SK-N-SH (cell line): ENCODE measurements at regions not wholly inside any gene's neighbourhood (a gene's known extent, or its start where the extent isn't known, plus 50 kb on each side); places are given as distances from the start of the nearest gene placed in this dataset.

ENCODE experiments used
- CTCF ChIA-PET: fragments of 300-600, 350-600 bp; formaldehyde crosslinking; extraction: SDS; loops from one replicate; lab custom pipeline; 2021; lab: Yijun Ruan, JAX
- POLR2A ChIA-PET: fragments of 350-600 bp; sonication (Branson Sonifier 250); formaldehyde crosslinking; extraction: SDS; loops from one replicate; lab custom pipeline; 2020; ENCODE audit warnings: antibody characterized with exemption, inconsistent platforms; lab: Yijun Ruan, JAX
- DNase-seq: peaks from one replicate; pipeline ENCODE4 v3.0.0; 2012
- H2AFZ ChIP-seq: fragments of 200-600 bp; sonication (generic); 2 replicates; pipeline ENCODE4 v1.8.1; 2016; ENCODE audit warnings: antibody characterized with exemption, mild to moderate bottlenecking, low read depth
- H3F3A ChIP-seq: fragments of 200-600 bp; sonication (generic); replicated peaks from 2 replicates; pipeline ENCODE3; 2016; ENCODE audit warnings: antibody characterized with exemption, mild to moderate bottlenecking; ENCODE audit not compliant: insufficient read depth
- H3K27ac ChIP-seq, 2 experiments: fragments of 200-500 bp in 1 of 2; fragments of 200-600 bp in 1 of 2; sonication (Bioruptor generic) in 1 of 2; sonication (generic), shearing (Covaris generic) in 1 of 2; 2 replicates each; pipeline versions ENCODE4 v1.5.1 to v1.6.1; 2014 to 2016; ENCODE audit warnings: low read depth in 2 of 2, inconsistent platforms in 1 of 2, low read length in 1 of 2, mild to moderate bottlenecking in 1 of 2, mixed read lengths in 1 of 2
- H3K27me3 ChIP-seq: fragments of 200-600 bp; sonication (generic), shearing (Covaris generic); 2 replicates; pipeline ENCODE4 v1.6.1; 2016; ENCODE audit warnings: mixed run types; ENCODE audit not compliant: insufficient read depth
- H3K36me3 ChIP-seq, 2 experiments: fragments of 200-500 bp in 1 of 2; fragments of 200-600 bp in 1 of 2; sonication (Bioruptor generic) in 1 of 2; sonication (generic) in 1 of 2; replicated peaks in 1 of 2; 2 replicates each; pipeline versions ENCODE3 to v1.5.1; 2014 to 2016; ENCODE audit warnings: low read length in 1 of 2, mild to moderate bottlenecking in 1 of 2; ENCODE audit not compliant: insufficient read depth in 2 of 2, control insufficient read depth in 1 of 2
- H3K4me1 ChIP-seq, 2 experiments: fragments of 200-500 bp in 1 of 2; fragments of 200-600 bp in 1 of 2; sonication (Bioruptor generic) in 1 of 2; sonication (generic), shearing (Covaris generic) in 1 of 2; 2 replicates each; pipeline versions ENCODE4 v1.5.1 to v1.6.1; 2014 to 2016; ENCODE audit warnings: low read depth in 1 of 2, low read length in 1 of 2, mixed run types in 1 of 2; ENCODE audit not compliant: insufficient read depth in 2 of 2, control insufficient read depth in 1 of 2
- H3K4me2 ChIP-seq: fragments of 200-600 bp; sonication (generic), shearing (Covaris generic); 2 replicates; pipeline ENCODE4 v1.6.1; 2017; ENCODE audit warnings: mixed run types
- H3K4me3 ChIP-seq, 2 experiments: fragments of 200-500 bp in 1 of 2; fragments of 200-600 bp in 1 of 2; sonication (Bioruptor generic) in 1 of 2; sonication (generic), shearing (Covaris generic) in 1 of 2; 2 replicates each; pipeline versions ENCODE4 v1.5.1 to v1.8.1; 2014 to 2016; ENCODE audit warnings: low read depth in 2 of 2, inconsistent platforms in 1 of 2, low read length in 1 of 2, mild to moderate bottlenecking in 1 of 2, mixed read lengths in 1 of 2, moderate library complexity in 1 of 2
- H3K79me2 ChIP-seq: fragments of 200-600 bp; sonication (generic); 2 replicates; pipeline ENCODE4 v1.8.1; 2017; ENCODE audit warnings: mild to moderate bottlenecking; ENCODE audit not compliant: insufficient read depth
- H3K9ac ChIP-seq: fragments of 200-600 bp; sonication (generic); 2 replicates; pipeline ENCODE4 v1.6.1; 2017; ENCODE audit warnings: mixed run types
- H3K9me2 ChIP-seq: fragments of 200-600 bp; sonication (generic); 2 replicates; pipeline ENCODE4 v1.6.1; 2017; ENCODE audit warnings: mixed run types
- H3K9me3 ChIP-seq: fragments of 200-600 bp; sonication (generic); 2 replicates; pipeline ENCODE4 v1.6.1; 2017; ENCODE audit warnings: mixed run types, mild to moderate bottlenecking, moderate library complexity
- H4K20me1 ChIP-seq: fragments of 200-600 bp; sonication (generic); 2 replicates; pipeline ENCODE4 v1.6.1; 2017; ENCODE audit warnings: mild to moderate bottlenecking, mixed run types; ENCODE audit not compliant: insufficient read depth
- ELF1 ChIP-seq: IDR thresholded peaks from 2 replicates; pipeline ENCODE4 v1.4.0; 2012
- EP300 ChIP-seq, 2 experiments: IDR thresholded peaks; 2 replicates each; pipeline versions ENCODE4 v1.4.0 to v1.6.1; 2012; ENCODE audit warnings: borderline replicate concordance in 1 of 2, low read depth in 1 of 2, low read length in 1 of 2
- EZH2phosphoT487 ChIP-seq: fragments of 200-600 bp; sonication (generic); IDR thresholded peaks from 2 replicates; pipeline ENCODE4 v1.6.1; 2017; ENCODE audit warnings: low read depth, mixed run types, mild to moderate bottlenecking, antibody characterized with exemption, moderate library complexity, borderline replicate concordance
- FOSL2 ChIP-seq: IDR thresholded peaks from 2 replicates; pipeline ENCODE4 v1.4.0; 2012; ENCODE audit warnings: low read depth, mild to moderate bottlenecking, moderate library complexity, borderline replicate concordance
- GABPA ChIP-seq: IDR thresholded peaks from 2 replicates; pipeline ENCODE4 v1.4.0; 2012; ENCODE audit warnings: low read depth, mild to moderate bottlenecking
- GATA2 ChIP-seq: sonication (generic); formaldehyde crosslinking; IDR thresholded peaks from 2 replicates; pipeline ENCODE4 v1.5.0; 2020; ENCODE audit warnings: mild to moderate bottlenecking, missing genetic modification reagents
- JUND ChIP-seq: IDR thresholded peaks from 2 replicates; pipeline ENCODE4 v1.4.0; 2012
- MEF2A ChIP-seq: IDR thresholded peaks from 2 replicates; pipeline ENCODE4 v1.4.0; 2012; ENCODE audit warnings: low read depth, borderline replicate concordance
- NFIC ChIP-seq: IDR thresholded peaks from 2 replicates; pipeline ENCODE4 v1.4.0; 2012; ENCODE audit warnings: borderline replicate concordance
- RAD21 ChIP-seq: IDR thresholded peaks from 2 replicates; pipeline ENCODE4 v1.6.1; 2012; ENCODE audit warnings: mild to moderate bottlenecking, low read length
- RFX5 ChIP-seq: IDR thresholded peaks from 2 replicates; pipeline ENCODE4 v1.6.1; 2012; ENCODE audit warnings: mild to moderate bottlenecking, improper control_type of control experiment, low read length
- SMC3 ChIP-seq: IDR thresholded peaks from 2 replicates; pipeline ENCODE4 v1.6.1; 2012; ENCODE audit warnings: low read depth, low read length, improper control_type of control experiment
- TAF1 ChIP-seq: IDR thresholded peaks from 2 replicates; pipeline ENCODE4 v1.6.1; 2012; ENCODE audit warnings: low read depth, mild to moderate bottlenecking, low read length, moderate library complexity, borderline replicate concordance
- TCF12 ChIP-seq: IDR thresholded peaks from 2 replicates; pipeline ENCODE4 v1.4.0; 2012
- TEAD4 ChIP-seq: IDR thresholded peaks from 2 replicates; pipeline ENCODE4 v1.4.0; 2012; ENCODE audit warnings: mild to moderate bottlenecking, borderline replicate concordance; ENCODE audit not compliant: insufficient read depth
- YY1 ChIP-seq: IDR thresholded peaks from 2 replicates; pipeline ENCODE4 v1.4.0; 2012; ENCODE audit warnings: low read depth, mild to moderate bottlenecking
- ZBTB33 ChIP-seq: IDR thresholded peaks from 2 replicates; pipeline ENCODE4 v1.4.0; 2012; ENCODE audit warnings: low read depth, borderline replicate concordance
- WGBS: methylation state at CpG from one replicate; pipeline ENCODE4 v1.1.6; 2017; ENCODE audit warnings: low lambda C conversion rate; 5-methylcytosine and 5-hydroxymethylcytosine counted together
- TF ChIP-seq, protein P1 (sequence below): IDR thresholded peaks from 2 replicates; pipeline ENCODE4 v1.6.1; 2012; ENCODE audit warnings: mild to moderate bottlenecking, low read depth, low read length, moderate library complexity

GRCh38 chr6:74609871-74610270 is 596.0 kb downstream of the COL12A1 start (continued):
- TF ChIP-seq EP300 (IDR thresholded peaks at IDR 0.05; ENCODE audit: borderline replicate concordance in 1 of 2, low read depth in 1 of 2, low read length in 1 of 2), result no peak
- TF ChIP-seq SMC3, result no peak
- TF ChIP-seq JUND, result no peak
- TF ChIP-seq, all 33 proteins: peak for 0

DNA sequence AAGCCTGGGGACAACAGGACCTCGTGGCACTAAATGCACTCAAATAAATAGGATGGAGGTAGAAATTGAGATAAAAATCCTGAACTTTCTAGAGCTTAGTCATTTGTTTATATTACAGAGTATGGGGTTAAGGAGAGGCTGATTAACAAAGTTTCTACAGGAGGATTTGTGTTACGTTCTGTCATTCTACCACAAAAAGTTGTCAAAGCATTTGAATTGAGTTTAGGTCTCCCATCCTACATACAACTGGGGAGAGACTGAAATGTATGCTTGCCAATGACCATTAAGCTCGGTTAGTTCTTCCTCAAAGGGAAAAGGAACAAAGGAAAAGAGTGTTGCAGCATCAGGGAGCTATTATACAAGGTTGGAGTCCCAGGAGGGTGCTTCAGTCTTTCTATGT is 597.9 kb downstream of the COL12A1 start:
- Histone ChIP-seq H3K79me2 (no peaks in the 10 kb centered on the region), H3K9me3 (no peaks in the 10 kb centered on the region), H3K27me3 (no peaks in the 10 kb centered on the region), H3K27ac (no peak overlapping the region)
- CTCF ChIA-PET, result interaction anchor here (1.2 kb wide), 1 partner anchor 16 kb away, joined by 3 read pairs; no protein-coding TSS in a partner anchor
- DNase-seq, result no peak
- no peak for TF ChIP-seq ELF1
- TF ChIP-seq TEAD4, result no peak
- no peak for TF ChIP-seq FOSL2
- no peak for TF ChIP-seq NFIC
- no peak for TF ChIP-seq TAF1
- no peak for TF ChIP-seq ZBTB33
- no peak for TF ChIP-seq TCF12
- no peak for TF ChIP-seq YY1
- no peak for TF ChIP-seq RAD21
- TF ChIP-seq, protein P1, sequence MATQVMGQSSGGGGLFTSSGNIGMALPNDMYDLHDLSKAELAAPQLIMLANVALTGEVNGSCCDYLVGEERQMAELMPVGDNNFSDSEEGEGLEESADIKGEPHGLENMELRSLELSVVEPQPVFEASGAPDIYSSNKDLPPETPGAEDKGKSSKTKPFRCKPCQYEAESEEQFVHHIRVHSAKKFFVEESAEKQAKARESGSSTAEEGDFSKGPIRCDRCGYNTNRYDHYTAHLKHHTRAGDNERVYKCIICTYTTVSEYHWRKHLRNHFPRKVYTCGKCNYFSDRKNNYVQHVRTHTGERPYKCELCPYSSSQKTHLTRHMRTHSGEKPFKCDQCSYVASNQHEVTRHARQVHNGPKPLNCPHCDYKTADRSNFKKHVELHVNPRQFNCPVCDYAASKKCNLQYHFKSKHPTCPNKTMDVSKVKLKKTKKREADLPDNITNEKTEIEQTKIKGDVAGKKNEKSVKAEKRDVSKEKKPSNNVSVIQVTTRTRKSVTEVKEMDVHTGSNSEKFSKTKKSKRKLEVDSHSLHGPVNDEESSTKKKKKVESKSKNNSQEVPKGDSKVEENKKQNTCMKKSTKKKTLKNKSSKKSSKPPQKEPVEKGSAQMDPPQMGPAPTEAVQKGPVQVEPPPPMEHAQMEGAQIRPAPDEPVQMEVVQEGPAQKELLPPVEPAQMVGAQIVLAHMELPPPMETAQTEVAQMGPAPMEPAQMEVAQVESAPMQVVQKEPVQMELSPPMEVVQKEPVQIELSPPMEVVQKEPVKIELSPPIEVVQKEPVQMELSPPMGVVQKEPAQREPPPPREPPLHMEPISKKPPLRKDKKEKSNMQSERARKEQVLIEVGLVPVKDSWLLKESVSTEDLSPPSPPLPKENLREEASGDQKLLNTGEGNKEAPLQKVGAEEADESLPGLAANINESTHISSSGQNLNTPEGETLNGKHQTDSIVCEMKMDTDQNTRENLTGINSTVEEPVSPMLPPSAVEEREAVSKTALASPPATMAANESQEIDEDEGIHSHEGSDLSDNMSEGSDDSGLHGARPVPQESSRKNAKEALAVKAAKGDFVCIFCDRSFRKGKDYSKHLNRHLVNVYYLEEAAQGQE, result no peak
- no peak for TF ChIP-seq RFX5
- no peak for TF ChIP-seq GATA2
- TF ChIP-seq GABPA, result no peak
- no peak for TF ChIP-seq MEF2A
- TF ChIP-seq EZH2phosphoT487, result no peak
- TF ChIP-seq, all 33 proteins: peak for 0
- no peak overlapping the region for H3K9ac ChIP-seq
- H3K4me3 ChIP-seq, result no peak overlapping the region
- H3K36me3 ChIP-seq, result no peaks in the 10 kb centered on the region
- 0 out of 4 replicates have a peak, but pooled peaks cover 0 to 3% of the 10 kb centered on the region in 2 experiments for H3K4me1 ChIP-seq
- whole genome bisulfite sequencing, result 4% methylated on average over 3 of the region's 3 CpGs
- H3F3A ChIP-seq, result no peaks in the 10 kb centered on the region
- no peaks in the 10 kb centered on the region for H3K9me2 ChIP-seq
- no peak overlapping the region for H2AFZ ChIP-seq
- POLR2A ChIA-PET, result no interaction called here
- no peaks in the 10 kb centered on the region for H4K20me1 ChIP-seq
- no peak overlapping the region for H3K4me2 ChIP-seq
